Retinal pigment epithelial cell (primary cell): ENCODE measurements at regions not wholly inside any gene's neighbourhood (a gene's known extent, or its start where the extent isn't known, plus 50 kb on each side); places are given as distances from the start of the nearest gene placed in this dataset.
A peak's percentile ranks its signal among the peaks of the same experiment; 100 is the strongest.
"Not testable (repeated sequence)": the region's sequence is repeated elsewhere in the genome, so short reads cannot be mapped to it uniquely, and the experiment has no call there.

ENCODE experiments used
- DNase-seq: peaks from one replicate; pipeline ENCODE4 v3.0.0-alpha.2; 2010; ENCODE audit warnings: low read depth
- H3K4me3 ChIP-seq: 2 replicates; pipeline ENCODE4 v1.5.1; 2011; ENCODE audit warnings: mild to moderate bottlenecking, low read length, control low read depth, moderate library complexity
- CTCF ChIP-seq: conservative IDR thresholded peaks from 2 replicates; pipeline ENCODE4 v1.5.1; 2011; ENCODE audit warnings: low read depth, low read length, control low read depth, inconsistent platforms

GRCh38 chr3:30314757-30315325 is 291.6 kb upstream of the TGFBR2 start:
- H3K4me3 ChIP-seq, result no peak overlapping the region
- no peak for DNase-seq
- TF ChIP-seq CTCF, result no peak

- H3K4me3 ChIP-seq, result no peak overlapping the region
- DNase-seq, result no peak
- no peak for TF ChIP-seq CTCF
These were observed 291.0 kb upstream of the TGFBR2 start for GRCh38 chr3:30315447-30315846.

GRCh38 chr3:30317561-30317960 is 288.8 kb upstream of the TGFBR2 start:
- no peak for TF ChIP-seq CTCF
- DNase-seq, result no peak
- no peak overlapping the region for H3K4me3 ChIP-seq

GRCh38 chr3:30318110-30318509 is 288.3 kb upstream of the TGFBR2 start:
- DNase-seq, result no peak
- no peak overlapping the region for H3K4me3 ChIP-seq
- no peak for TF ChIP-seq CTCF

- peak; percentile 64 for TF ChIP-seq CTCF
These were observed 286.7 kb upstream of the TGFBR2 start for GRCh38 chr3:30319713-30320112.

GRCh38 chr3:30320392-30320791 is 286.0 kb upstream of the TGFBR2 start:
- DNase-seq, result peak; percentile 72
- TF ChIP-seq CTCF, result no peak
- no peak overlapping the region for H3K4me3 ChIP-seq

More at GRCh38 chr3:30319713-30320112, 286.7 kb upstream of the TGFBR2 start:
- no peak for DNase-seq
- H3K4me3 ChIP-seq, result no peak overlapping the region

- no peak for TF ChIP-seq CTCF
- DNase-seq, result no peak
- no peak overlapping the region for H3K4me3 ChIP-seq
These were observed 285.3 kb upstream of the TGFBR2 start for GRCh38 chr3:30321065-30321464.

GRCh38 chr3:30323649-30324048 is 282.8 kb upstream of the TGFBR2 start:
- not testable (repeated sequence) for H3K4me3 ChIP-seq, DNase-seq
